ENCODE measurements at regions not wholly inside any gene's neighbourhood (a gene's known extent, or its start where the extent isn't known, plus 50 kb on each side); places are given as distances from the start of the nearest gene placed in this dataset.

GRCh38 chr17:71446645-71447437, 674.0 kb upstream of the SOX9 start:
- TF ChIP-seq, protein P1, sequence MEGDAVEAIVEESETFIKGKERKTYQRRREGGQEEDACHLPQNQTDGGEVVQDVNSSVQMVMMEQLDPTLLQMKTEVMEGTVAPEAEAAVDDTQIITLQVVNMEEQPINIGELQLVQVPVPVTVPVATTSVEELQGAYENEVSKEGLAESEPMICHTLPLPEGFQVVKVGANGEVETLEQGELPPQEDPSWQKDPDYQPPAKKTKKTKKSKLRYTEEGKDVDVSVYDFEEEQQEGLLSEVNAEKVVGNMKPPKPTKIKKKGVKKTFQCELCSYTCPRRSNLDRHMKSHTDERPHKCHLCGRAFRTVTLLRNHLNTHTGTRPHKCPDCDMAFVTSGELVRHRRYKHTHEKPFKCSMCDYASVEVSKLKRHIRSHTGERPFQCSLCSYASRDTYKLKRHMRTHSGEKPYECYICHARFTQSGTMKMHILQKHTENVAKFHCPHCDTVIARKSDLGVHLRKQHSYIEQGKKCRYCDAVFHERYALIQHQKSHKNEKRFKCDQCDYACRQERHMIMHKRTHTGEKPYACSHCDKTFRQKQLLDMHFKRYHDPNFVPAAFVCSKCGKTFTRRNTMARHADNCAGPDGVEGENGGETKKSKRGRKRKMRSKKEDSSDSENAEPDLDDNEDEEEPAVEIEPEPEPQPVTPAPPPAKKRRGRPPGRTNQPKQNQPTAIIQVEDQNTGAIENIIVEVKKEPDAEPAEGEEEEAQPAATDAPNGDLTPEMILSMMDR (IDR thresholded peaks at IDR 0.05; ENCODE audit: insufficient read depth, low read length), result no peak
- TF ChIP-seq, protein P2, sequence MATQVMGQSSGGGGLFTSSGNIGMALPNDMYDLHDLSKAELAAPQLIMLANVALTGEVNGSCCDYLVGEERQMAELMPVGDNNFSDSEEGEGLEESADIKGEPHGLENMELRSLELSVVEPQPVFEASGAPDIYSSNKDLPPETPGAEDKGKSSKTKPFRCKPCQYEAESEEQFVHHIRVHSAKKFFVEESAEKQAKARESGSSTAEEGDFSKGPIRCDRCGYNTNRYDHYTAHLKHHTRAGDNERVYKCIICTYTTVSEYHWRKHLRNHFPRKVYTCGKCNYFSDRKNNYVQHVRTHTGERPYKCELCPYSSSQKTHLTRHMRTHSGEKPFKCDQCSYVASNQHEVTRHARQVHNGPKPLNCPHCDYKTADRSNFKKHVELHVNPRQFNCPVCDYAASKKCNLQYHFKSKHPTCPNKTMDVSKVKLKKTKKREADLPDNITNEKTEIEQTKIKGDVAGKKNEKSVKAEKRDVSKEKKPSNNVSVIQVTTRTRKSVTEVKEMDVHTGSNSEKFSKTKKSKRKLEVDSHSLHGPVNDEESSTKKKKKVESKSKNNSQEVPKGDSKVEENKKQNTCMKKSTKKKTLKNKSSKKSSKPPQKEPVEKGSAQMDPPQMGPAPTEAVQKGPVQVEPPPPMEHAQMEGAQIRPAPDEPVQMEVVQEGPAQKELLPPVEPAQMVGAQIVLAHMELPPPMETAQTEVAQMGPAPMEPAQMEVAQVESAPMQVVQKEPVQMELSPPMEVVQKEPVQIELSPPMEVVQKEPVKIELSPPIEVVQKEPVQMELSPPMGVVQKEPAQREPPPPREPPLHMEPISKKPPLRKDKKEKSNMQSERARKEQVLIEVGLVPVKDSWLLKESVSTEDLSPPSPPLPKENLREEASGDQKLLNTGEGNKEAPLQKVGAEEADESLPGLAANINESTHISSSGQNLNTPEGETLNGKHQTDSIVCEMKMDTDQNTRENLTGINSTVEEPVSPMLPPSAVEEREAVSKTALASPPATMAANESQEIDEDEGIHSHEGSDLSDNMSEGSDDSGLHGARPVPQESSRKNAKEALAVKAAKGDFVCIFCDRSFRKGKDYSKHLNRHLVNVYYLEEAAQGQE (IDR thresholded peaks at IDR 0.05; ENCODE audit: insufficient replicate concordance, low read depth), result no peak

Data from HL-60 (cell line).